HG02610 (cell line): ENCODE measurements at regions not wholly inside any gene's neighbourhood (a gene's known extent, or its start where the extent isn't known, plus 50 kb on each side); places are given as distances from the start of the nearest gene placed in this dataset.
"Not testable (repeated sequence)": the region's sequence is repeated elsewhere in the genome, so short reads cannot be mapped to it uniquely, and the experiment has no call there.

Experiments
- ATAC-seq: cut with Tn5 transposase; IDR thresholded peaks from one replicate; pipeline ENCODE4 v1.9.1; 2021; ENCODE audit warnings: mild to moderate bottlenecking, moderate library complexity; ENCODE audit not compliant: unreplicated experiment

- ATAC-seq = no peak
These were observed 230.6 kb upstream of the KRR1 start for GRCh38 chr12:75742048-75742447.

GRCh38 chr12:75739912-75740311 is 228.5 kb upstream of the KRR1 start:
- ATAC-seq = no peak

DNA sequence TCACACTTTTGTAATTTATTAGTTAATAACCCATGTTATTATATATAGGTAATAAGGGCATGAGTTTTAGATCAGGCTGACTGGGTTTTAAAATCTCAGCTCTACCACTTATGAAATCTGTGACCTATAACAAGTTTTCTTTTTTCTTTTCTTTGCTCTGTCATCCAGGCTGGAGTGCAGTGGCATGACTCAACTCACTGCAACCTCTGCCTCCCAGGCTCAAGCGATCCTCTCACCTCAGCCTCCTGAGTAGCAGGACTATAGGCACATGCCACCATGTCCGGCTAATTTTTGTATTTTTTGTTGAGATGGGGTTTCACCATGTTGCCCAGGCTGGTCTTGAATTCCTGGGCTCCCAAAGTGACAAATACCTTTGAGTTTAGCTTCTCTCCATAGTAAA is 227.7 kb upstream of the KRR1 start:
- ATAC-seq = not testable (repeated sequence)

DNA sequence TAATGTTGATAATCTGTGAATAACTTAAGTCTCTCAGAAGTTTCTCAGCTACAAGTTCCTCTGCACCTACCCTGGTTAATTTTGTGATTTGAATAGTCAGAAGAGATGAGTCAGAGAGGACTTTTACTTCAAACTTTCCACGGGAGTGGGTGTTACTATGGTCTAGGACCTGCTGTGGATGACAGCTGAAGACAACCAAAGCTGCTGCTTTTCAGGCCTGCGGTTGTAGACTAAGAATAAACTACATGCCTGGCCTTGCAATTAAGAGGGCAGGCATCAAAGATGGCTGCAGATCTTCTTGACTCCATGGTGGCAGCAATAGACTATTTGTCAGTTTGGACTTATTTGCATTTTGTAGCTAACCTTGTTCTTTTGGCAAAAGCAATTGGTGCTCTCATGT is 227.1 kb upstream of the KRR1 start:
- peak; percentile 99 for ATAC-seq

GRCh38 chr12:75735853-75736252 is 224.4 kb upstream of the KRR1 start:
- no peak for ATAC-seq

DNA sequence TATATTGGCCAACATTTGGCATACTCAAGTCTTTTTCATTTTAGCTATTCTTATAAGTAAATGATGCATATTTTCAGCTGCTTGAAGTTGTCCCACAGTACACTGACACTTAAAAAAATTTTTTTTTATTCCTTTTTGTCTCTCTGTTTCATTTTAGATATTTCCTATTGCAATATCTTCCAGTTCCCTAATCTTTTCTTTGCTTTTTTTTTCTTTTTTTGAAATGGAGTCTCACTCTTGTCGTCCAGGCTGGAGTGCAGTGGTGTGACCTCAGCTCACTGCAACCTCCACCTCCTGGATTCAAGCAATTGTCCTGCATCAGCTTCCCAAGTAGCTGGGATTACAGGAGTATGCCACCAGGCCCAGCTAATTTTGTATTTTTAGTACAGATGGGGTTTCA is 217.4 kb upstream of the KRR1 start:
- no peak for ATAC-seq

DNA sequence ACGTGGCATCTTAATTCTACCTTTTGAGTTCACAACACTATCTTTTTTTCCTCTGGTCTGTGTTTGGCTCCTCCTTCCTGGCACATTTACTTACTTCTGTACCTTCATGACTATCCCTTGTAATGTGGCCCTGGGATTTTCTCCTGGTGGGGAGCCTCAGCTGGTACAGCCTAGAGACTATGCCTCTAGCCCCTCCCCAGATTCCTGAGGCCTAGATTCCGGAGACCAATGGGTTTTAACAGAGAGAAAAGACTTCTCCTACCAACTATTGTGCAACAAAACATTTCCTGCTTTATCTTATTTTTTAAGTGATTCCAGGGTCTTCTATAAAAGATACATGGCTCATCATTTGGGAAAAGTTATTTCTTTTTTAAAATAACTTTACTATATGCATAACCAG is 216.2 kb upstream of the KRR1 start:
- ATAC-seq = no peak

DNA sequence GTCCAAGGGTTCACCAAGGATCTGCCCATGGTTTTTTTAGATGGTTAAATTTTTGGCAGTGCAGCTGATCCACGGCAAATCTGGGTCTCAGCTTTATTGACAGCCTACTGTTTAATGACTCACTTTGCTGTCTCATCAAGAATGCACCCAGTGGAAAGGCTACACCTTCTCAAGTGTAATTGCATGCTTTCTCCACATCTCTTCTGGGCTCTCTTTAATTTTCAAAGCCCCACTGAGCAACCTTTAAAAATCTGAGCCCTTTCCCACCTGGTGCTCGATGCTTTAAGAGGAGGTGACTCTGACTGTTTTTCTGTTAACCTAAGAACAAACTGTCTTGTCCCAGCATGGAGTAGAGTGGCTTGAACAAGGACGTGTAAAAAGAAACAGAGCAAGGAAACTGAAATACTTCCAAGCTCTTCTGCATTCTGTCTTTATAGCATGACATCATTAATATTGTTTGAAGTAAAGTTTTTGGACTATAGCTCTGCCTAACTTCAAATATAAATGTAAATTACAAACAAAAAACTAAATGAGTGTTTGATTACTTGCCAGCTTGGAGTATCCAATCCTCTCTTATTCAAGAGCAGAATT is 214.2 kb upstream of the KRR1 start:
- ATAC-seq = no peak

DNA sequence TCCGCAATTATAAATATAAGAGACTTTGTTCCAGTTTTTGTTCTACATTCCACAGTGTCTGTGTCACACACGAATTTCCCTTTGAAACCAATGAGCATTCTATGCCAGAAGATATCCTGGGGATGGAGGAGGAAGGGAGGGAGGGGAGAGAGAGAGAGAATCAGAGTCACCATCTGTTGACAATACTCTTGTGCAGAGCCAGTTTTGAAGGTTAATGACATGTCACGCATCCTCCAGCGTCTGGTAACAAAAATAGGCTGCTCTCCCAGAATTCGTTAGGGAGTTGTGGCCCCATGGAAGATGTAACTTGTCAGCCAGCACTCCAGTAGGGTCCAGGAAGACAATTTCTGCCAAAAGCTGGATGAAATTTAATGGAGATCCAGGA is 213.5 kb upstream of the KRR1 start:
- no peak for ATAC-seq

- no peak for ATAC-seq
These were observed 213.0 kb upstream of the KRR1 start for GRCh38 chr12:75724307-75724927.

DNA sequence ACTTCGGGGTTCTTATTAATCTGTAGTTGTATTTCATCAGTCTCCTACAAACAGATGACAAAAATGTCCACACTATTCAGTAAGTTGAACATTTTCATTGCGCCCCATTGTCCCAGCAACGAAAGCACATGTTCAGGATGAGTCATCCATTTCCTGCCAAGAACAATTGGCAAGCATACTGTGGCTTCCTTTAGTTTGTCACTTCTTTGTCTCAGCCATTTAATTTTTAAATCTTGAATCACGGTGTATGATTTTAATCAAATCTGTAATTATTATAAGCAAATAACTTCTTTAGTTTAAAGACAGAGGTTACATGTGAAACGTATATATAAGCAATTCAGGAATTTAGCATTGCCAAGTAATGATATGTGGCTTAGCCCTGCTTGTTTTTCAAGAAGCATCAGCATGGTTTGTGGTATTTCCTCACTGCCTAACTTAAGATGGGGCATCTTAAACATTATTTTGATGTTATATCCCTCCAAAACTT is 211.3 kb upstream of the KRR1 start:
- peak; percentile 93 for ATAC-seq

DNA sequence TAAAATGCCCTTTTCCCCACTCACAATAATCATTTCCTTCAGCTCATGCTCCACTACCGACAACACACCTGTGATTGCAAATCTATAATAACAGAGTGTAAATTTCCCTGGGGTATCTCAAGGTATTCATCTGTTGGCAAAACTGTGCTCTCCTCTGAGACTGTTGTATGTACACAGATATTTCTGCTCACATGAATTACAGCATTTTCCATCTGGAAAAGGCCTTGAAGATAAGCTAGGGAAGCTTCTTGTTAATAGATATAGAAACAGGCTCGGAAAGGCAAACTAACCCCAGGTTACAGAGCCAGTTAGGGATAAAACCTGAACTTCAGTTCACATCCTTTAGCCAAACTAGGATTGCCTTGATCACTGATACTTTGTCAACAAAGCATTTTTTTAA is 210.4 kb upstream of the KRR1 start:
- ATAC-seq = no peak

DNA sequence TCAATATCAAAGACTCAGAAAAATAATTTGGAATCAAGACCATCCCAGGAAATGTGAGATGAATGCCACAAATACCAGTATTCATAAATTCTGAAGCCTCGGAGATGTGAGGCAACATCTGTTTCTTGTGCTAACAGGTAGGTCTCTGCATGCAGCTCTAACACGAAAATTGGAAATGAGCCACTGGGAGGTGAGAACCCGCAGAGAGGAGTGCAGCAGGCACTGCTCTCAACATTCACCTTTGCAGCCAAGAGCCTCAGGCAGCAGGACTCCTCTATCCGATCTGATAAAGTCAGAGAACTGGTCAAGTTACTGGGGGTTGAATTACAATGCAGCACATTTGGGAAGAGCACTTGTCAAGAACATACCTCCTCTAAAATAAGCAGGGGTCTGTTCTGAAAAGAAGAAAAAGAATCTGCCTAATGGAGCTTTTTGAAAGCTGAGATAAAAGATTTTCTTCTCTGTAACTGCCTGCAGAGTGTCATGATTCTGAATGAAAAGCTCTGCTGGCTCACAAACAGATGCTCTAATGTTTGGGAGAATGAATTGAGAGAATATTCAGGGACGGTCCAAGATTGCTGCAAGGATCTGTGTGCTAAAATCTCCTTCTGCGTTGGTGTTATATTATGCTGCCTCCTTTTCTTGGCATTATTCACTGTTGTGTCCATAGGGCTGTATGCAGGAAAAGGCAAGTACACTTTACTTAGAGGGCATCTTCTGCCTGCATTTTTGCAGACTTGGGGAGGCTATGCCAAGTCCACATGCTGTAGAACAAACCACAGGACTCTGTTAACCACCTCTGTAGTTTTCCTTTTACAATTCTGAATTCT is 209.6 kb upstream of the KRR1 start:
- no peak for ATAC-seq

DNA sequence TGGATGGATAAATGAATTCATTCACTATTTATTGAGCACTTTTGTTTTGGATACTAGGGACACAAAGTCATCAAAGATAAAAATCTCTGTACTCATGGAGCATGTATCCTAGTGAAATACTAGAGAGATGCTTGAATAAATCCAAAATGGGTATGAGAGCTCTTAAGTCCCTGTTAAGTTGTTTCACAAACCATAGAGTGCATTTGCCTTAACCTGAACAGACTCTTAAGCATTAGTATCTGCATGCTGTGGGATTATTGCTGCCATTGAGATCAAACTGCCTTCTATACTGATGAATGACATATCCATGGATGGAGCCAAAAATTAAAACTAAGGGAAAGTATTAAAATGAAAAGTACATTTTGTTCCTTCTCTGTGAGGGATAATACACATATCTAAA is 206.5 kb upstream of the KRR1 start:
- no peak for ATAC-seq

GRCh38 chr12:75716291-75717025 is 205.0 kb upstream of the KRR1 start:
- no peak for ATAC-seq

DNA sequence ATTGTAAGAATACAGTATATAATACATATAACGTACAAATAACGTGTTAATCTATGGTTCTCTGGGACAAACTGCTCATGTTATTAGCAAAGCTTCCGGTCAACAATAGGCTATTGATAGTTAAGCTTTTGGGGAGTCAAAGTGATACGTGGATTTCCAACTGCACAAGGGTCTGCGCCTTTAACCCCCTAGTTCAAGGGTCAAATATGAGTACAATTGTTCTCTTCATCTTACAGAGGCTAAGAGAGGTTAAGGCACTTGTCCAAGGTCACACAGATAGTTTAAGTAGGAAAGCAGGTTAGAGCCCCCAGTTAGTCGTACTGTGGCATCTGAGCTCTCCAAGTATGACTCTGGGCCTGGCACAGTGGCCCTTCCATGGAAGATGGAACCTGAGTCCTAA is 204.3 kb upstream of the KRR1 start:
- no peak for ATAC-seq

GRCh38 chr12:75715323-75715644 is 203.9 kb upstream of the KRR1 start:
- ATAC-seq = no peak

DNA sequence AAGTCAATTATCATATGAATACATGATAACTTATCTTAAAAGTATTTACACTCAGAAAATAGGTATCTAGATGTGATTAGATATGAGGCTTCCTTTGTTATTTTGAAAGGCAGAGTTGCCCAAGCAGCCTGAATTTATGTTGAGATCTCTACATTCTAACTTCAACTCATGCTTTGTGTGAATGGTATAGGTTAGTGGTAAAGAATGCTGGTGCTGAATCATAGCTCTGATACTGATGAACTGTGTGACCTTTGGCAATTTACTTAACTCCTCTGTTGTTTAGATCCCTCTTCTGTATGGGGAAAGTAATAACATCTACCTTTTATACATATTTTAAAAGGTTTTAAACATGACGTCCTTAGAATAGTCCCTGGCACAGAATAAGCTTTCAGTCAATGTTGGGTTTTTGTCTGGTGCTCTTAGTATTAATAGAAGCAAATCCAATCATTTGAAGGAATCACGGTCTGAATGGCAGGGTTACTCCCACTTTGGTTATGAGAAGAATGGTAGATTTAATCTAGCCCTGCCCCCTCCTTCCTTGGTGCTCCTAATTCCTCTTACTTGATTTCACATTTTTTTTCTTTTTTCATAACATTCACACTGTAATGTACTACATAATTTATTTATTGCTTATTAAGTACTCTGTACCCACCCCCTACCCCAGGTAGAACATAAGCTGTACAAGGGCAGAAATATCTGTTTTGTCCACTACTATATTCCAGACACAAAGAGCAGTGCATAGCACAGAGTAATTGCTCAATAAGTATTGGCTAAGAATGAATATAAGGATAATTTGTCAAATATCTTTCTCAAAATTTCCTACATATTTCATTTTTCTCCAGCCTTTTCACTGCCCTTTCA is 203.3 kb upstream of the KRR1 start:
- ATAC-seq = no peak

DNA sequence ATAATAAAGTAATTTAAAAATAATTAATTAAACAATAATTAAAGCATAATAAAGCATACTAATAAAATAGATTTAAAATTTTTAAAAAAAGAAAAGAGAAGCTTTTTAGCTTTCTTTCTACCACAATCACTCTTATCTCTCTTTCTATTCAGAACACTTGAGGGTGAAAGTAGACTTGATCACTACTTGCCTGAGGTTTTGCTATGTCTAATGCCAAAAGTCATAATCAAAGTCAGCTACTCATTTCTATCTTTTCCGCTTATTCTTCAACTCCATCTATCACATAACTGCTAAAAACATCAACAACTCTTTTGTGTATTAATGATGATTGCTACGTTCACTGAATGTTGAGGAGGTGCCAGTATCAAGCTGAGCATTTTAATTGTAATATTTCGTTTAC is 202.0 kb upstream of the KRR1 start:
- no peak for ATAC-seq

GRCh38 chr12:75712223-75712622 is 200.8 kb upstream of the KRR1 start:
- ATAC-seq = no peak

- no peak for ATAC-seq
These were observed 199.9 kb upstream of the KRR1 start for GRCh38 chr12:75711271-75711670.
